GM12892 (cell line): ENCODE measurements at regions not wholly inside any gene's neighbourhood (a gene's known extent, or its start where the extent isn't known, plus 50 kb on each side); places are given as distances from the start of the nearest gene placed in this dataset.

ENCODE experiments used
- DNase-seq: peaks from one replicate; pipeline ENCODE4 v3.0.0; 2011; ENCODE audit not compliant: insufficient read length
- FAIRE-seq: peaks from 2 replicates; lab custom pipeline; 2011; peaks lifted over from hg19 to GRCh38; lab: Jason Lieb, UNC
- POLR2A ChIP-seq: IDR thresholded peaks from 2 replicates; pipeline ENCODE4 v1.6.1; 2011; ENCODE audit warnings: low read depth, low read length, control low read depth
- POLR2AphosphoS5 ChIP-seq: IDR thresholded peaks from 2 replicates; pipeline ENCODE4 v1.6.1; 2011; ENCODE audit warnings: low read depth, low read length, control low read depth
- TAF1 ChIP-seq: IDR thresholded peaks from 2 replicates; pipeline ENCODE4 v1.6.1; 2011; ENCODE audit warnings: low read depth, mild to moderate bottlenecking, control low read depth, low read length, borderline replicate concordance

DNA sequence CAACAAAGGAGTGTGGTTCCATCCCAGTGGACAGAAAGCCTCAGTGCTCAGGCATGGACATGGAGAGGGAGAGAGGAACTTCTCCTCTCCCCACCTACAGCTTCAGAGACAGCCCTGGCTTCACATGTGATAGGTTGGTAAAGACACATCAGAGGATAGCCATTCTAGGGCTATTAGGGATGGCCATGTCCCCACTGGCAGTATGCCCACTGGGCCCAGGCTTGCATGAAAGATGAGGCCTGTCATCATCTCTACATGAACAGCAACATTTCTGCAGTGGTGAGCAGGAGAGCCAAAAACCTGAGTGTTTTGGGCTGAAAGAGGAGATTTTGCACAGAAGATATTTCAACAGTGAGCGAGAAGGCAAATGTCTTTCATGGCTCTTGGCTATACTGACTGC is 517.2 kb downstream of the NR4A2 start:
- FAIRE-seq (no peak), DNase-seq (no peak)
- TF ChIP-seq POLR2A: no peak
- no peak for TF ChIP-seq TAF1
- TF ChIP-seq POLR2AphosphoS5: no peak

DNA sequence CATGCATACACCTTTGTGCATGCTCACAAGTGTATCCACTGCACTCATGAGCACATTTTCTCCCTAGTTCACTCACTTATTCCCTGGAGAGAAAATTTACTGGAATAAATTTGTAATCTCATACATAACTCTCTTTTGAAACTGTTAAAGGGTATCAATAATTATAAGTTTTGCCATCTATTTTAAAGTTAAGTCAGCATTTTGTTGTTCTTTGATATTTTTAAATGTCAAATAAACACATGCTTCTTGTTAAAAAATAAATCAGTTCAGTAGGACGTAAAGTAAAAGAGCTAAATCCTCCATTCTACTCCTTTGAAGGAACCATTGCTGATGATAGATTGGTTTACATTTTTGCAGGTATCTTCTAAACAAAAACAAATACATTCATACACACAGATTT is 522.1 kb downstream of the NR4A2 start:
- FAIRE-seq (no peak), DNase-seq (no peak)

DNA sequence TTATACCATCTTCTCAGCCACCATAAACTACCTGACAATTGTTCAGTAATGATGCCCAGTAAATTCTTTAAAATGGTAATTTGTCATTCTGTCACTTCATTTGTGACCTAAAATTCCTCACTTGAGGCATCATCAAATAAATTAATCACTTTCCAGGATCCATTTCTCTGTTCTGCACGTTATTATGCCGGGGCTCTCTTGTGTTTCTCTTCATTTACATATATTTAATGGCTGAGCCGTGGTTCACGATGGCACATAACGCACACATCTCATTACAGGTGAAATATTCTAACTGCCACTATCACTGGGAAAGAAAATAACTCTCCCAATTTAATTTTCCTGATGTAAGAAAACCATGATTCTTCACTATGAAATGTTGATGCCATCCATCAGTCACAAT is 529.6 kb downstream of the NR4A2 start:
- TF ChIP-seq TAF1 (no peak), POLR2A (no peak), POLR2AphosphoS5 (no peak)
- DNase-seq: no peak
- no peak for FAIRE-seq

More for the DNA sequence above, 522.1 kb downstream of the NR4A2 start:
- TF ChIP-seq POLR2AphosphoS5 (no peak), TAF1 (no peak), POLR2A (no peak)

DNA sequence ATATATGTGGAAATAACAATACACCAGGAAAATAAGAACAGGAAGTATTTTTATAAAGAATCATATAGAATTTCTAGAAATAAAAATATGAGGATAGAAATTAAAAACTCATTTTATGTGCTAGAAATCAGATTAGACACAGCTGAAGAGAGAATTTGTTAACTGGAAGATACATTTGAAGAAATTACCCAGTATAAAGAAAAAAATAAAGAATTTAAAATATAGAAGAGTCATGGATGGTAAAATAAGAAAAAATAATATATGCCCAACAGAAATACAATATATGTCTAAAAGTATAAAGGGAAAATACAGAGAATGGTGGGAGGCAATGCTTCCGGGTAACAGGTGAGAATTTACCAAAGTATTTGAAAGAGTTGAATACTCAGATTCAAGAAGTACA is 539.9 kb downstream of the NR4A2 start:
- DNase-seq (no peak), FAIRE-seq (no peak)
- TF ChIP-seq POLR2A: no peak
- no peak for TF ChIP-seq TAF1
- TF ChIP-seq POLR2AphosphoS5: no peak

DNA sequence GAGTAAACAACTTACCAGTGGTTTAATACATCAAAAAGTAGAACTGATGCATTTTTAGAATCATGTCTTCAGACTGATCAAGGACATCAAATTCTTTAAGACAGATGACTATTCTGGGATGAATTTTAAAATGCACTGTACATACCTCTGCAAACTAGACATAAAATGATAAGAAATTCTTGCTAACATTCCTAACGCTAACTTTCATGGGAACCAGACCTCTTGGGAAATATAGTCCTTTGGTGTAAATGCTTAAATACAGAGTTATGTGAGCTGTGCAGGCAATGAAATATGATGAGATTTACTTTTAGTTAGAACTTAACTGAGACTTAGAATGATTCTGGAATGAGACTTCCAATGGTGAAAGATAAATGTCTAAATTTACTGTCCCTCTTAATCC is 562.0 kb downstream of the NR4A2 start:
- FAIRE-seq (no peak), DNase-seq (no peak)
- TF ChIP-seq POLR2AphosphoS5: no peak
- no peak for TF ChIP-seq TAF1
- no peak for TF ChIP-seq POLR2A

DNA sequence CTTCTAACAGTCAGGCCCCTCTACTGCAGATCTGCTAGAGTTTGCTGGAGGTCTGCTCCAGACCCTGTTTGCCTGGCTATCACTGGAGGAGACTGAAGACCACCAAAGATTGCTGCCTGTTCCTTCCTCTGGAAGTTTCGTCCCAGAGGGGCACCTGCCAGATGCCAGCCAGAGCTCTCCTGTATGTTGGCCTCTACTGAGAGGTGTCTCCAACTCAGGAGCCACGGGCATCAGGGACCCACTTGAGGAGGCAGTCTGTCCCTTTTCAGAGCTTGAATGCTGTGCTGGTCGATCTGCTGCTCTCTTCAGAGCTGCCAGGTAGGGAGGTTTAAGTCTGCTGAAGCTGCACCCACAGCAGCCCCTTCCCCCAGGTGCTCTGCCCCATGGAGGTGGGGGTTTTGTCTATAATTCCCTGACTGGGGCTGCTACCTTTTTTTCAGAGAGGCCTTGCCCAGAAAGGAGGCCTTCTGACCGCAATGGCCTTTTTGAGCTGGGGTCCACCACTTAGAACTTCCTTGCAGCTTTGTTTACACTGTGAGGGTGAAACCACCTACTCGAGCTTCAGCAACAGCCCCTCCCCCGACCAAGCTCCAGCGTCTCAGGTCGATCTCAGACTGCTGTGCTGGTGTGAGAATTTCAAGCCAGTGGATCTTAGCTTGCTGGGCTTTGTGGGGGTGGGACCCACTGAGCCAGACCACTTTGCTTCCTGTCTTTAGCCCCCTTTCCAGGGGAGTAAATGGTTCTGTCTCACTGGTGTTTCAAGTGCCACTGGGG is 566.0 kb downstream of the NR4A2 start:
- DNase-seq: no peak
- TF ChIP-seq TAF1 (no peak), POLR2A (no peak), POLR2AphosphoS5 (no peak)
- FAIRE-seq: no peak

DNA sequence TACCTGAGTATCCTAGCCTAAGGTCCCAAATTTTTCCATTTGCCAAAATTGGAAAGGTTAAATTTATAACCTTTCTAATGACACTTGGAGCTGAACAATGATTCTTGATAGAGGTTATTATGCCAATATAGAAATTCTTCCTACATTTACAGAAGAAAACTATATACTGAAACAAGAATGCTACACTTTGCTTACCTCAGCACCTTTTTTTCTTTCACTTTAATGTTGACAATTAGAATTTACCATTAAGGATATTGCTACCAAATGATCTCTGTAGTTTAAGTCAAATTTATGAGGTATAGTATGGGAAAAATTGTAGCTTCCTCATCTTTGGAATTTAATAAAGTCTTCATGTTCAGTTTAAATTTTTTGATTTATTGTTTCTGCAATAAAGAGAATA is 577.0 kb downstream of the NR4A2 start:
- no peak for FAIRE-seq
- DNase-seq: no peak
- TF ChIP-seq POLR2AphosphoS5 (no peak), POLR2A (no peak), TAF1 (no peak)

DNA sequence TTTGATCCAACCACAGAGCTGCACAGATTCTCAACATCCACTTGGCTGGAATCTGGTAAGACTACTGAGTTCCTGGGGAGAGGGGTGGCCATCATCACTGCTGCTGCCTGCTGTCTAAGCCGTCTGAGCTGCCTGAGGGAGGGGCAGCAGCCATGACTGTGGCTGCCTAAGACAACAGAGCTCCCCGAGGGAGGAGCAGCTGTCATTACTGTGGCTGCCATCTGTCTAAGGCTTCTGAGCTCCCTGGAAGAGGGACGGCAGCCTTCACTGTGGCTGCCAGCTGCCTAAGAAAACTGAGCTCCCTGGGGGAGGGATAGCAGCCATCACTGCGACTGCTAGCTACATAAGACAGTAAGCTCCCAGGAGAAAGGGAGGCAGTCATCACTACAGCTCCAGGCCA is 584.4 kb downstream of the NR4A2 start:
- DNase-seq: no peak
- FAIRE-seq: no peak
- TF ChIP-seq POLR2AphosphoS5 (no peak), POLR2A (no peak), TAF1 (no peak)

DNA sequence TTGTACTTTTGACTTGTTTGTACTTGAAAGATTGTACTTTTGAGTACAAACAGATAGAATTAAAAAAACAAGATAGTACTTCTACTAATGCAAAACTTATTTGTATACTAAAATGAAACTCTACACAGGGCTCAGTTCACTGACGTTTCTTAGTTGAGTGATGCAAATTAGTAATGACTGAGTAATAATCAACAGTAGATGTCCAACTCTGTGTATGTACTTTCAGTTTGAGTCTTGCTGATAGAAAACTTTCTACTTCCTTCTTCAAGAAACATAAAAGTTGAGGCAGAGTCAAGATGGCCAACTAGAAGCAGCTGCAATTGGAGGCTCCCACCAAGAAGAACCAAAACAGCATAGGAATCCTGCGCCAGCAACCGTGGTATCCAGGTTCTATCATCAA is 585.0 kb downstream of the NR4A2 start:
- no peak for DNase-seq
- TF ChIP-seq POLR2AphosphoS5 (no peak), TAF1 (no peak), POLR2A (no peak)
- FAIRE-seq: no peak

DNA sequence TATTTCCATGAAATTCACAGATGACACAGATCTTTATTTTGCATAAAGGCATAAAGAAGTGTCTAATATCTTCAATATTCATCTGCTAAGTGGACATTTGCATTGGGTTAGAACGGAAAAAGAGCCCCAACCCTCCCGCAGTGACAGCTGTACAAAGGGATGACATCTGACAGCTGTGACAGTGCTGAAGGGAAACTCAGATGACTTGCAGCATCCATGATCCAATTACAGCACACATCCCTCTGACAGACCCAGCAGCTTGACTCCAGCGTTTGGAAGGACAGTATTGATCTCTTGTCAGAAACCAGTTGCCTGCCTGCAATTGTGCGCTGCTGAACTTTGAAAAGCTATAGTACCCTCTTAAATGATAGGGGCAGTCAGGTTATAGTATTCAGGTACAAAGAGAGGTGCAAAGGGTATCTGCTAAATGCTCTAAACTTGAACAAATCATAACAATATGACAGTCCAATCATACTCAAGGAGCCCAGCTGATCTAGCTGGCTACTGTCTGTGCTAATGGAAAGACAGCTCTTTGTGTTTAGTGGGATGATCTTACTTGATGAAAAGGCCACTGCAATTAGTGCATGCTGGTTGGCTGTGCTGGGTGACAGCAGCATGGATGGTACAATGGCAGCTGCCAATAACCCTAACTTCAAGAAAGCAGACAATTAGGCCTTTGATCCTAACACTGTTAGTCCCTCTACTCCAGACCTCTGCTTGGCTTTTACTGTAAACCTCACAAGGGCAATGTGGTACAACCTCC is 599.2 kb downstream of the NR4A2 start:
- FAIRE-seq (no peak), DNase-seq (no peak)
- no peak for TF ChIP-seq TAF1
- TF ChIP-seq POLR2AphosphoS5: no peak
- TF ChIP-seq POLR2A: no peak

DNA sequence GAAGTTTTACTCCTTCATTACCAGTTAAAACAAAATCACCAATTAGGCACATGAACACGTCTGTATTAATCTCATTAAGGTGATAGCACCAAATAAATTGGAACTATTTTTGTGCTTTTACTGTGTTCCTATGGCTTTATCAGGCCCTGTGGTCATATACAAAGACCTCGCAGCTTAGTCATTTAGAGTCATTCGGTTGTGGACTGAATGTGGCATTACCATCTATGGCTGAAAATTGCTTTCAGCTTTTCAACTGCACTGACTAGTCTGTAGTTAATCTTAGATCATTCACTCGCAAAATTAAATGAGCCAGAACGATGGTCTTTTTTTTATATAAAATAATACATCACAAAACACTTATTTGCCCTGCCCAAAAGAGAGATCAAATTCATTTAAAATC is 601.7 kb downstream of the NR4A2 start:
- TF ChIP-seq TAF1: no peak
- no peak for TF ChIP-seq POLR2A
- no peak for TF ChIP-seq POLR2AphosphoS5
- FAIRE-seq (no peak), DNase-seq (no peak)
